VCaP (cell line): ENCODE measurements at regions not wholly inside any gene's neighbourhood (a gene's known extent, or its start where the extent isn't known, plus 50 kb on each side); places are given as distances from the start of the nearest gene placed in this dataset.
"Not testable (repeated sequence)": the region's sequence is repeated elsewhere in the genome, so short reads cannot be mapped to it uniquely, and the experiment has no call there.

ENCODE experiments used
- H3K27ac ChIP-seq: fragments of 450-650 bp; 2 replicates; pipeline ENCODE4 v1.5.1; 2017
- CTCF ChIP-seq: fragments of 450-650 bp; conservative IDR thresholded peaks from 2 replicates; pipeline ENCODE4 v1.5.1; 2017; ENCODE audit warnings: mild to moderate bottlenecking, moderate library complexity

DNA sequence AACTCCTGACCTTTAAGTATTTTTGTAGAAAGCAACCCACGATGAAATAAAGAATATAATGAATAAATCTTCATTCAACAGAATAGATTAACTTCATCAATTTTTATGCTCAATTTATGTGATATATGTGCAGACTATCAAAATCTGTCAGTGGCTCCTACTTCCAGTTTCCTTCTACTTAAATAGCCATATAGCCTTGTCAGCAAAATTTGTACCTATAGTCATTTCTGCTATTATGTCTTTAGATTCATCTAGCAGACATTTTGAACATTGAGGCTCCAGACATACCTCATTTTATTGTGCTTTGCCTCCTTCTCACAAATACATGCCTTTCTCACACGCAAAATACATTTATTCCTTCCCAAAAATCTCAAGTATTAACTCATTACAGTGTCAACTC, 971.7 kb downstream of the FAM133A start:
- H3K27ac ChIP-seq: no peak overlapping the region
- TF ChIP-seq CTCF: no peak

- H3K27ac ChIP-seq: no peak overlapping the region
- no peak for TF ChIP-seq CTCF
These were observed 981.2 kb downstream of the FAM133A start for GRCh38 chrX:94655180-94655579.

DNA sequence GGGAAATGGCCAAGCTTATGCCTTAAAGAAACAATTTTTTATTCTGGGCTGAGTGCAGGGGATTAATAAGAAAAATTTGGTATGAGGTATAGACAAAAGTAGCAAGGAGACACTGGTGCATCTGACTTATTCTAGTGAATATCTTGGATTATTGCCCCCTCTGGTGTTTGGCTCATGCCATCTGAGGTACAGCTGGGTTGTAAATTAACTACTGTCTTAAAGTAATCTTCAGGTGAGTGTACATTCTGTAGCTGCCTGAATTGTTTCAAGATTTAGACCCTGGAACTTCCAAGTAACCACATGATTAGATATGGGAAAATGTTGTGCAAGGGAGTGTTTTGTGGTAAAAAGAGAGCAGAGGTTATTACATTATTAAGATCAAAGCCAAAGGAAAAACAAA, 988.7 kb downstream of the FAM133A start:
- peak; percentile 51 for TF ChIP-seq CTCF
- H3K27ac ChIP-seq: peak overlapping the region; percentile 22; the same call in 1 of the 2 replicates

- H3K27ac ChIP-seq: peak overlapping the region; percentile 59
- TF ChIP-seq CTCF: peak; percentile 12; the same call in 1 of the 2 replicates
These were observed 1002.3 kb downstream of the FAM133A start for GRCh38 chrX:94676285-94676684.

DNA sequence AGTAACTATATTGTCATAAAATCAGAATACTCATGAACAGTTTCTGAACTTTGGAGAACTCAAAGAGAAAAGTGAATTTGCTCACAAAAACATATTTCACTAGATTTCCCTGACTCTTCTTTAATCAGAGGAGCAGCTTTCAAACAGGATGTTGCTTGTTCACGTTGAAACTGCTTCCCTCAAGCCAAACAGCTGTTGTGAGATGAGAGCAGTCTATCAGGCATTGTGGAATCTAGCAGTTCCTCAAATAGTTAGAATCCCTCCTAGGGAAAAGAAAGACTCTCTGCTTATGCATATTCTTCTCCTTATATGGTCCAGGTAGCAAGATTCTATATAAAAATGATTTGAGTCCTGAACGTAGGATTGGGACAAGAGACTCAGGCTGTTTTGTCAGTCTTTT, 1012.1 kb downstream of the FAM133A start:
- TF ChIP-seq CTCF: no peak
- H3K27ac ChIP-seq: no peak overlapping the region

DNA sequence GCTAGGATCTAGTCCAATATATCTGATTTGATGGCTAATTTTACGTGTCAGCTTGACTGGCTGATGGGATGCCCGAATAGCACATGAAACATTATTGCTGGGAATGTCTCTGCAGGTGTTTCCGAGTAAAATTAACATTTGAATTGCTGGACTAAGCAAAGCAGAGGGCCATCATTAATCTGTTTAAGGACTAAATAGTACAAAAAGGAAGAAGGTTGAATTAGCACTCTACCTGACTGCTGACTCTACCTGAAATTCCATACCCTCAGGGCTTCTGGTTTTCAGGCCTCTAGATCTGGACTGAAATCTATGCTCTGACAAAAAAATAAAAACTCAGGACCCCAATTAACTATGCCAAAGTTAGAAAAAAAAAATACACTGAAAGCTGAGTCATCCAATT, 1021.9 kb downstream of the FAM133A start:
- no peak for TF ChIP-seq CTCF
- no peak overlapping the region for H3K27ac ChIP-seq

- not testable (repeated sequence) for H3K27ac ChIP-seq
These were observed 1030.6 kb downstream of the FAM133A start for GRCh38 chrX:94704348-94705256.

DNA sequence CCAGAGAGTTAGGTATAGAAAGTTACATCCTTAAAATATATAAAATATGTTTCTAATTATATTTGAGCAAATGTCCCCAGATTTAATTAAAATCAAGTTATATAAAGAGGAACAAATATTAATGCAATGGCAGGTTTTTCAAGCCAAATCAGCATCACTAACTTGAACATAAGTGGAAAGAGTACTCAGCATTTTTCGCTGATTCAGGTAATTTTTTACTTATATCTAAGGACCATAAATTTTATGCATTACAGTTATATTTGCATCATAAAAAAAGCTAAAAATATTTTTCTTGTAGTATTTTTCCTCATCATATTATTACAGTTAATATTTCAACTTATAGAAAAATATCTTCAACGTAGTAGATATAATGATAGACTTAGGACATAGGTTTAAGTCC, 1047.4 kb downstream of the FAM133A start:
- TF ChIP-seq CTCF: no peak
- H3K27ac ChIP-seq: no peak overlapping the region
